ENCODE measurements at regions not wholly inside any gene's neighbourhood (a gene's known extent, or its start where the extent isn't known, plus 50 kb on each side); places are given as distances from the start of the nearest gene placed in this dataset.

DNA sequence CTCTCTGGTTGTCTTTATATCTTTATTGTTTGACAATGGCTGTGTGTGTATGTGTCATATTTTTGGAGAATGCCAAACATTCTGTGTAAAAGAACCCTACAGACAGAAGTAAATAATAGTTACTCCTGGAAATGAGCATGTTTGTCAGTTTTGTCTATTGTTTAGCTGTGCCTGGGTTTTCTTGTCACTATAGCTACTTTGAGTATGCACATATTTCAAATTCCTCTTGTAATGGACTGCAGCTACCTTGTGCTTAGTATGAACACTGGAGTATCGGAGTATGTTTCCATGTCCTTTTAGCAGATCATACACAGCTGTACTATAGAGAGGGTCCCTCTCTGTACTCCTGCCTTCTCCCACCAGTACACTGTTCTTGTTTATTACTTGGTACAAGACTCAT is 58.0 kb upstream of the DOCK10 start:
- Histone ChIP-seq H3K4me3 (no peak overlapping the region), H3K9me3 (replicated peaks in 1 of 3) (no peaks in the 10 kb centered on the region), H3K36me3 (replicated peaks in 1 of 2) (no peaks in the 10 kb centered on the region), H3K4me1 (replicated peaks in 1 of 2) (no peaks in the 10 kb centered on the region), H3K27me3 (no peaks in the 10 kb centered on the region), H3K27ac (no peak overlapping the region)
- intact Hi-C loops (cut with DNase I) = no loop called here
- TF ChIP-seq, protein P1, sequence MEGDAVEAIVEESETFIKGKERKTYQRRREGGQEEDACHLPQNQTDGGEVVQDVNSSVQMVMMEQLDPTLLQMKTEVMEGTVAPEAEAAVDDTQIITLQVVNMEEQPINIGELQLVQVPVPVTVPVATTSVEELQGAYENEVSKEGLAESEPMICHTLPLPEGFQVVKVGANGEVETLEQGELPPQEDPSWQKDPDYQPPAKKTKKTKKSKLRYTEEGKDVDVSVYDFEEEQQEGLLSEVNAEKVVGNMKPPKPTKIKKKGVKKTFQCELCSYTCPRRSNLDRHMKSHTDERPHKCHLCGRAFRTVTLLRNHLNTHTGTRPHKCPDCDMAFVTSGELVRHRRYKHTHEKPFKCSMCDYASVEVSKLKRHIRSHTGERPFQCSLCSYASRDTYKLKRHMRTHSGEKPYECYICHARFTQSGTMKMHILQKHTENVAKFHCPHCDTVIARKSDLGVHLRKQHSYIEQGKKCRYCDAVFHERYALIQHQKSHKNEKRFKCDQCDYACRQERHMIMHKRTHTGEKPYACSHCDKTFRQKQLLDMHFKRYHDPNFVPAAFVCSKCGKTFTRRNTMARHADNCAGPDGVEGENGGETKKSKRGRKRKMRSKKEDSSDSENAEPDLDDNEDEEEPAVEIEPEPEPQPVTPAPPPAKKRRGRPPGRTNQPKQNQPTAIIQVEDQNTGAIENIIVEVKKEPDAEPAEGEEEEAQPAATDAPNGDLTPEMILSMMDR (IDR thresholded peaks at IDR 0.05) = no peak
- no peak for TF ChIP-seq POLR2A (IDR thresholded peaks at IDR 0.05)
- 79 to 92% (median 87%) methylated on average over 1 of the region's 1 CpG for WGBS, 4 donors
- no peak for DNase-seq

DNA sequence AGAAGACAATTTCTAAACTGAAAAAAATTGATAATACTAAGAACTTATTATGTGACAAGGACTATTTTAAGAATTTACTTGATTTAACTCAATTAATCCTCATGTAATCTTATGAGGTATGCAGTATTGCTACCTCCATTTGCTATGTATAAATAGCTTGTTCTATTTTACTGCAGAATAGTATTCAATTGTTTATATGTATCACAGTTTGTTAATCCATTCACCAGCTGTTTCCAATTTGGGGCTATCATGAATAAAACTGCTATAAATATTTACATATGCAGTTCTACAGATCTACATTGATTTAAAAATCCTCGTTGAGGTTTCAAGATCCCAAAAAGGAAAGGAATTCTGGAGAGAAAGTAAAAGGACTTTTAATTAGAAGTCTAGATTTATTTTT is 54.8 kb upstream of the DOCK10 start:
- Histone ChIP-seq H3K36me3 (replicated peaks in 1 of 2) (no peaks in the 10 kb centered on the region), H3K4me1 (replicated peaks in 1 of 2) (no peaks in the 10 kb centered on the region), H3K4me3 (no peak overlapping the region), H3K27me3 (no peaks in the 10 kb centered on the region), H3K27ac (no peak overlapping the region), H3K9me3 (replicated peaks in 1 of 3) (no peaks in the 10 kb centered on the region)
- intact Hi-C loops (cut with DNase I) = no loop called here
- WGBS, 4 donors = 53 to 68% (median 65%) methylated on average over 1 of the region's 1 CpG
- DNase-seq = no peak
- TF ChIP-seq, protein P1 (IDR thresholded peaks at IDR 0.05) = no peak
- no peak for TF ChIP-seq POLR2A (IDR thresholded peaks at IDR 0.05)

Data from adrenal gland (tissue), 9 donors.